Hepatocyte (in vitro differentiated cells): ENCODE measurements at regions not wholly inside any gene's neighbourhood (a gene's known extent, or its start where the extent isn't known, plus 50 kb on each side); places are given as distances from the start of the nearest gene placed in this dataset.

Source experiments
- CTCF ChIP-seq: fragments of 200-600 bp; sonication (generic); IDR thresholded peaks from 2 replicates; pipeline ENCODE4 v1.5.1; 2016; ENCODE audit warnings: antibody characterized with exemption, mild to moderate bottlenecking; ENCODE audit not compliant: poor library complexity
- EZH2 ChIP-seq: fragments of 200-600 bp; sonication (generic); IDR thresholded peaks from 2 replicates; pipeline ENCODE4 v1.6.1; 2016; ENCODE audit warnings: antibody characterized with exemption, mild to moderate bottlenecking, borderline replicate concordance
- EZH2phosphoT487 ChIP-seq: fragments of 200-600 bp; sonication (generic); IDR thresholded peaks from one replicate; pipeline ENCODE4 v1.6.1; 2018; ENCODE audit warnings: antibody characterized with exemption, mild to moderate bottlenecking, low read depth, moderate library complexity; ENCODE audit not compliant: unreplicated experiment, severe bottlenecking

GRCh38 chr9:73474625-73475024, 323.0 kb downstream of the ANXA1 start:
- TF ChIP-seq CTCF (no peak), EZH2 (no peak), EZH2phosphoT487 (no peak)
